CD14-positive monocyte (primary cell): ENCODE measurements at regions not wholly inside any gene's neighbourhood (a gene's known extent, or its start where the extent isn't known, plus 50 kb on each side); places are given as distances from the start of the nearest gene placed in this dataset.

Source experiments
- DNase-seq, 3 donors: peaks; one replicate each; pipeline ENCODE4 v3.0.0-alpha.2; 2011 to 2022
- H2AFZ ChIP-seq: 2 replicates; pipeline ENCODE4 v1.6.0; 2012; ENCODE audit warnings: mild to moderate bottlenecking, low read depth, low read length, inconsistent platforms; ENCODE audit not compliant: insufficient read depth, poor library complexity, severe bottlenecking
- H3K27ac ChIP-seq, 2 donors: 1 replicate in 1 of 2; 2 replicates in 1 of 2; pipeline ENCODE4 v1.5.1; 2012 to 2013; ENCODE audit warnings: low read length in 2 of 2, control low read depth in 1 of 2, inconsistent platforms in 1 of 2, low read depth in 1 of 2, mild to moderate bottlenecking in 1 of 2
- H3K27me3 ChIP-seq, 2 donors: one replicate each; pipeline versions ENCODE4 v1.6.0 to v1.6.1; 2011 to 2013; ENCODE audit warnings: low read length in 2 of 2; ENCODE audit not compliant: control insufficient read depth in 2 of 2, insufficient read depth in 2 of 2
- H3K36me3 ChIP-seq, 2 donors: replicated peaks in 1 of 2; 1 replicate in 1 of 2; 2 replicates in 1 of 2; pipeline versions ENCODE4 v1.5.1 to v1.6.1; 2012 to 2013; ENCODE audit warnings: low read length in 2 of 2, control low read depth in 1 of 2, inconsistent platforms in 1 of 2, mild to moderate bottlenecking in 1 of 2; ENCODE audit not compliant: insufficient read depth in 2 of 2, control insufficient read depth in 1 of 2
- H3K4me1 ChIP-seq, 2 donors: 1 replicate in 1 of 2; 2 replicates in 1 of 2; pipeline versions ENCODE4 v1.5.1 to v1.6.1; 2012 to 2013; ENCODE audit warnings: low read length in 2 of 2, control low read depth in 1 of 2, inconsistent platforms in 1 of 2, mild to moderate bottlenecking in 1 of 2, moderate library complexity in 1 of 2; ENCODE audit not compliant: insufficient read depth in 2 of 2, control insufficient read depth in 1 of 2
- H3K4me2 ChIP-seq: replicated peaks from 2 replicates; pipeline ENCODE3; 2012; ENCODE audit warnings: low read length, moderate library complexity, mild to moderate bottlenecking; ENCODE audit not compliant: poor library complexity, severe bottlenecking; ENCODE audit errors: extremely low read depth
- H3K4me3 ChIP-seq, 3 experiments: fragments of 200-600 bp in 1 of 3; sonication (generic) in 1 of 3; replicated peaks in 1 of 3; 1 replicate in 2 of 3; 2 replicates in 1 of 3; pipeline ENCODE4 v1.5.1; 2011 to 2013; ENCODE audit warnings: low read length in 3 of 3, mild to moderate bottlenecking in 3 of 3, control low read depth in 2 of 3, low read depth in 2 of 3, inconsistent platforms in 1 of 3, moderate library complexity in 1 of 3
- H3K79me2 ChIP-seq: 2 replicates; pipeline ENCODE4 v1.6.0; 2012; ENCODE audit warnings: mild to moderate bottlenecking, control low read depth, inconsistent platforms, low read length, moderate library complexity; ENCODE audit not compliant: insufficient read depth
- H3K9ac ChIP-seq: 2 replicates; pipeline ENCODE4 v1.6.0; 2017; ENCODE audit warnings: low read length, mild to moderate bottlenecking; ENCODE audit not compliant: insufficient read depth, poor library complexity, severe bottlenecking
- H3K9me3 ChIP-seq, 2 donors: replicated peaks in 1 of 2; 1 replicate in 1 of 2; 2 replicates in 1 of 2; pipeline versions ENCODE4 v1.5.1 to v1.6.1; 2012 to 2013; ENCODE audit warnings: low read length in 2 of 2, control low read depth in 1 of 2; ENCODE audit not compliant: control insufficient read depth in 1 of 2, insufficient read depth in 1 of 2
- H4K20me1 ChIP-seq: 2 replicates; pipeline ENCODE4 v1.6.0; 2012; ENCODE audit warnings: mild to moderate bottlenecking, low read length, control low read depth, moderate library complexity; ENCODE audit not compliant: insufficient read depth
- H3K27ac Mint-ChIP-seq, 7 donors: one replicate each; pipeline ENCODE4 v1.8.0; 2020; ENCODE audit warnings: mild to moderate bottlenecking in 7 of 7, mixed read lengths in 7 of 7, moderate library complexity in 6 of 7, inconsistent platforms in 2 of 7
- H3K27me3 Mint-ChIP-seq, 3 donors: one replicate each; pipeline ENCODE4 v1.8.0; 2021 to 2022; ENCODE audit warnings: low read depth in 3 of 3, mild to moderate bottlenecking in 3 of 3, mixed read lengths in 3 of 3, moderate library complexity in 3 of 3, inconsistent platforms in 1 of 3
- H3K36me3 Mint-ChIP-seq, 2 donors: one replicate each; pipeline ENCODE4 v1.8.0; 2020; ENCODE audit warnings: mixed read lengths in 2 of 2, inconsistent platforms in 1 of 2, mild to moderate bottlenecking in 1 of 2
- H3K4me1 Mint-ChIP-seq: one replicate; pipeline ENCODE4 v1.8.0; 2020; ENCODE audit warnings: mild to moderate bottlenecking, mixed read lengths
- H3K4me3 Mint-ChIP-seq, 2 donors: one replicate each; pipeline ENCODE4 v1.8.0; 2020; ENCODE audit warnings: mild to moderate bottlenecking in 2 of 2, mixed read lengths in 2 of 2, moderate library complexity in 1 of 2
- H3K9me3 Mint-ChIP-seq, 7 donors: one replicate each; pipeline ENCODE4 v1.8.0; 2020 to 2022; ENCODE audit warnings: mixed read lengths in 7 of 7, mild to moderate bottlenecking in 6 of 7, moderate library complexity in 6 of 7, inconsistent platforms in 2 of 7
- WGBS: methylation state at CpG from one replicate; pipeline ENCODE4 v1.1.5; 2013; ENCODE audit warnings: missing lambda C conversion rate; ENCODE audit not compliant: insufficient coverage; 5-methylcytosine and 5-hydroxymethylcytosine counted together
- intact Hi-C, 2 donors: fragments of 100-400 bp; cut with micrococcal nuclease; formaldehyde crosslinking; loops; one replicate each; pipeline versions ENCODE4 v1.15.0 to v1.15.1; 2023
- TF ChIP-seq, protein P1 (sequence below): fragments of 200-600 bp; IDR thresholded peaks from one replicate; pipeline ENCODE4 v1.8.0; 2022; ENCODE audit warnings: antibody characterized with exemption, mild to moderate bottlenecking

DNA sequence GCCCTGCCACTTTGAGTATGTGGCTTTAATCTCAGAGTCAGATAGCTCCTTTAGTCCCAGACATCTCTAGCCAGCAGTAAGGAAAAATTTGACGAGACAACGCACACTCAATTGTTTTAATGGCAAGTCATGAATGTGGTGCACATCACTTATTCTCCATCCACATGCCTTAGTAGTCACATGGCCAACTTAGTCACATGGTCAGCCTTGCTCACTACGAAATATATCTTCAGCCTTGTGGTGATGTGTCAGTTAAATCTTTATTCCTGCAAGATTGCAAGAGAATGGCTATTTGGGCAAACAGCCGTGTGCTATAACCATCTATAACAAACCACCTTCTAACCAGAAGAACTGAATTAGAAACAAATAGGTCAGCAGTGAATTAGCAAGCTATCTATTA lies 871.1 kb upstream of the CELF2 start:
- H3K4me3 Mint-ChIP-seq, result no peak overlapping the region
- intact Hi-C loops, result no loop called here

DNA sequence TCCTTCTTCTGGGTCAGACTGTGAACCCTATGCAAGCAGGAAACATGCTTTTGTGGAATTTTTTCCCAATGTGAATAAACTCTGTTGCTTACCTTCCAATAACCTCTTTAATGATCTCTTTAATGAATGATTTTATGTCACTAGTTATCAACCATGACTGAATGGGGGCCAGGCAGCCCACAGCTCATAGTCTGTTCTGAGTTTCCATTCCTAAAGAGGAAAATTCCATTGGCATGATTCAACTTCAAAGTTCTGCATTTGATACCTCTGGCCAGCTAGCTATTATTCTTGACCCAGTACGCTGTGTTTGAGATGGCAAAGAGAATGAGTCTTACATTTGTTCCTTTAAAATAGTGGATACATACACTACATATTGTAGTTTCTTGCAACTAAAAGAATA lies 867.8 kb upstream of the CELF2 start:
- H2AFZ ChIP-seq, result no peak overlapping the region
- no peak overlapping the region for H3K9ac ChIP-seq
- DNase-seq, result no peak
- H3K4me3 ChIP-seq, result no peak overlapping the region
- H3K4me2 ChIP-seq, result no peak overlapping the region
- H3K36me3 ChIP-seq, result no peaks in the 10 kb centered on the region
- intact Hi-C loops, result no loop called here
- no CpG with 5 or more reads among the region's 1 CpG for whole genome bisulfite sequencing
- H3K79me2 ChIP-seq, result no peaks in the 10 kb centered on the region
- Mint-ChIP-seq H3K27me3 (peaks cover 0 to 1% (median 0%) of the 10 kb centered on the region in 3 donors), H3K4me3 (no peak overlapping the region), H3K36me3 (no peaks in the 10 kb centered on the region), H3K9me3 (peaks cover 0 to 3% (median 2%) of the 10 kb centered on the region in 7 donors), H3K27ac (no peak overlapping the region), H3K4me1 (no peaks in the 10 kb centered on the region)
- peaks cover 0 to 2% of the 10 kb centered on the region in 2 donors for H3K9me3 ChIP-seq
- H3K27ac ChIP-seq, result no peak overlapping the region
- H3K4me1 ChIP-seq, result no peaks in the 10 kb centered on the region
- no peaks in the 10 kb centered on the region for H3K27me3 ChIP-seq
- TF ChIP-seq, protein P1, sequence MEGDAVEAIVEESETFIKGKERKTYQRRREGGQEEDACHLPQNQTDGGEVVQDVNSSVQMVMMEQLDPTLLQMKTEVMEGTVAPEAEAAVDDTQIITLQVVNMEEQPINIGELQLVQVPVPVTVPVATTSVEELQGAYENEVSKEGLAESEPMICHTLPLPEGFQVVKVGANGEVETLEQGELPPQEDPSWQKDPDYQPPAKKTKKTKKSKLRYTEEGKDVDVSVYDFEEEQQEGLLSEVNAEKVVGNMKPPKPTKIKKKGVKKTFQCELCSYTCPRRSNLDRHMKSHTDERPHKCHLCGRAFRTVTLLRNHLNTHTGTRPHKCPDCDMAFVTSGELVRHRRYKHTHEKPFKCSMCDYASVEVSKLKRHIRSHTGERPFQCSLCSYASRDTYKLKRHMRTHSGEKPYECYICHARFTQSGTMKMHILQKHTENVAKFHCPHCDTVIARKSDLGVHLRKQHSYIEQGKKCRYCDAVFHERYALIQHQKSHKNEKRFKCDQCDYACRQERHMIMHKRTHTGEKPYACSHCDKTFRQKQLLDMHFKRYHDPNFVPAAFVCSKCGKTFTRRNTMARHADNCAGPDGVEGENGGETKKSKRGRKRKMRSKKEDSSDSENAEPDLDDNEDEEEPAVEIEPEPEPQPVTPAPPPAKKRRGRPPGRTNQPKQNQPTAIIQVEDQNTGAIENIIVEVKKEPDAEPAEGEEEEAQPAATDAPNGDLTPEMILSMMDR, result no peak
- no peaks in the 10 kb centered on the region for H4K20me1 ChIP-seq

More for the DNA sequence above, 871.1 kb upstream of the CELF2 start:
- no peak overlapping the region for H3K9ac ChIP-seq
- no peaks in the 10 kb centered on the region for H3K4me1 Mint-ChIP-seq
- peaks cover 0 to 1% (median 0%) of the 10 kb centered on the region in 3 donors for H3K27me3 Mint-ChIP-seq
- H3K27ac Mint-ChIP-seq, result no peak overlapping the region
- no peaks in the 10 kb centered on the region for H4K20me1 ChIP-seq
- no peak overlapping the region for H3K4me3 ChIP-seq
- peaks cover 0 to 3% (median 0%) of the 10 kb centered on the region in 7 donors for H3K9me3 Mint-ChIP-seq
- 100% methylated on average over 2 of the region's 4 CpGs for WGBS
- no peak overlapping the region for H2AFZ ChIP-seq
- no peak overlapping the region for H3K4me2 ChIP-seq
- H3K79me2 ChIP-seq, result no peaks in the 10 kb centered on the region
- H3K36me3 ChIP-seq, result no peaks in the 10 kb centered on the region
- no peaks in the 10 kb centered on the region for H3K4me1 ChIP-seq
- H3K27me3 ChIP-seq, result no peaks in the 10 kb centered on the region
- H3K9me3 ChIP-seq, result peaks cover 0 to 3% of the 10 kb centered on the region in 2 donors
- TF ChIP-seq, protein P1, result no peak
- H3K27ac ChIP-seq, result no peak overlapping the region
- no peak for DNase-seq
- H3K36me3 Mint-ChIP-seq, result no peaks in the 10 kb centered on the region
